Stimulated activated CD4-positive, alpha-beta T cell treated with anti-CD3 and anti-CD28 coated beads, Interleukin-12 subunit alpha, Interleukin-12 subunit beta, amount 100 ng/mL, for 4 hours (primary cell): ENCODE measurements at regions not wholly inside any gene's neighbourhood (a gene's known extent, or its start where the extent isn't known, plus 50 kb on each side); places are given as distances from the start of the nearest gene placed in this dataset.
"Not testable (repeated sequence)": the region's sequence is repeated elsewhere in the genome, so short reads cannot be mapped to it uniquely, and the experiment has no call there.

ENCODE experiments used
- DNase-seq: peaks from one replicate; pipeline ENCODE4 v3.0.0-alpha.2; 2020

- no peak for DNase-seq
Observed at GRCh38 chr2:82344670-82345069, 2040.1 kb upstream of the LRRTM1 start.

DNA sequence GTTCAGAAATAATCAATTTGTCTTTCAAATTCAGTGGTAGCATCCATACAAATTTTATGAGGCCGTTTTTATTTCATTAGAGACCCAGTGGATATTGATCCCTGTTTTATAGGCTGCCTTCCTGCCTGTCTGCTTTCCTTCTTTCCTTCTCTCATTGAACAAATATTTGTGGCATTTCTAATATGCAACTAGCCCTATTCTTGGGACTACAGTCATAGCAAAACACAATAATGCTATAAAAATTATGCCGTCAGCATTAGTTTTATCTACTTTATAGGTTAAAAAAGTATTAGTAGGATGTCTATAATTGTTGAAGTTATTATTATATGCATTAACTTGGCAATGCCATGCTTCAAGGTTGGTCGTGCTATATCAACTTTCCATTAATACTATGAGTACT lies 2037.8 kb upstream of the LRRTM1 start:
- DNase-seq, result no peak

GRCh38 chr2:82340578-82341053 lies 2036.1 kb upstream of the LRRTM1 start:
- DNase-seq, result no peak

- DNase-seq, result no peak
Observed at GRCh38 chr2:82339805-82340204, 2035.3 kb upstream of the LRRTM1 start.

DNA sequence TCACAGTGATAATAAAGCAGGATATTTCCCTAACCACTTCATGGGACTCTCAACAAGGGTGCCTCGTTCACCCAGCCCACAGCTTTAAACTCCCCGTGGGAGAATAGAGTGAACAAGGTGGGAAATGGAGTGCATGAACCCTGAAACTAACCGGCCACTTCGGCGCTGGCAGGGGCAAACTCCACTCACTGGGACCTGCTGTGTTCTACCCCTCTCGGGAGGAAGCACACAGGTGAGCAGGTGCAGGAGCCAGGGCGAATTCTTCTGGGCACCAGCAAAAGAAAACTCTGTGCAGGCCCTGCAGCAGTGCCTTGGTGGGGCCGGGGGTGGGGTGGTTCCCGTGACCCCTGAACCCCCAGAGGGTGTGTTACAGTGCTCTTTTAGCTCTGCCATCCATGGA lies 2029.1 kb upstream of the LRRTM1 start:
- no peak for DNase-seq

GRCh38 chr2:82330155-82330554 lies 2025.6 kb upstream of the LRRTM1 start:
- no peak for DNase-seq

DNA sequence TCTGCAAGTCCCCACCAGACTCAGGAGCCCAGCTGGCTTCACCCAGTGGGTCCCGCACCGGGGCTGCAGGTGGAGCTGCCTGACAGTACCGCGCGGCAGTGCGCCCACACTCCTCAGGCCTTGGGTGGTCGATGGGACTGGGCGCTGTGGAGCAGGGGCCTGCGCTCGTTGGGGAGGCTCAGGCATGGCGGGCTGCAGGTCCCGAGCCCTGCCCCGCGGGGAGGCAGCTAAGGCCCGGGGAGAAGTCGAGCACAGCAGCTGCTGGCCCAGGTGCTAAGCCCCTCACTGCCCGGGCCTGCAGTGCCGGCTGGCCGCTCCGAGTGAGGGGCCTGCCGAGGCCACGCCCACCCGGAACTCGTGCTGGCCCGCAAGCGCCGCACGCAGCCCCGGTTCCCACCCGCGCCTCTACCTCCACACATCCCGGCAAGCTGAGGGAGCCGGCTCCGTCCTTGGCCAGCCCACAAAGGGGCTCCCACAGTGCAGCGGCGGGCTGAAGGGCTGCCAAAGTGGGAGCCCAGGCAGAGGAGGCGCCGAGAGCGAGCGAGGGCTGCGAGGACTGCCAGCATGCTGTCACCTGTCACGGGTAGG lies 2021.7 kb upstream of the LRRTM1 start:
- DNase-seq, result not testable (repeated sequence)

GRCh38 chr2:82320296-82320695 lies 2015.7 kb upstream of the LRRTM1 start:
- DNase-seq, result no peak

GRCh38 chr2:82317012-82317411 lies 2012.5 kb upstream of the LRRTM1 start:
- no peak for DNase-seq

DNA sequence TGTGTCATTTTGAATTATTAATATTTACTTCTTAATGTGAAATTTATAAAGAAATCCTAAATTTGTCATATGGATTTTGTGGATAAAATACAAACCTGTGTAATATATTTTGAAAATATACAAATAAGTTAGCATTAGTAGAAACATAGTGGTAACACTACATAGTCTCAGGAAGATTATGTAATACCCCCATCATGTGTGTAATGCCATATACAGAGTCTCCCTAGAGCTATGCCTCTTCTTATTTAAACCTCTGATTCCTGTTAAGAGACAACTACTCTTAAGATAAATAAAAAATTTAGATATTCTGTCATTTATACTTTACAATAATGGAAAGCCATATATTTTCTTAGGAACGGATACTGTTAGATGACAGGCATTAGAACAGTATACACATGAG lies 2012.0 kb upstream of the LRRTM1 start:
- no peak for DNase-seq

DNA sequence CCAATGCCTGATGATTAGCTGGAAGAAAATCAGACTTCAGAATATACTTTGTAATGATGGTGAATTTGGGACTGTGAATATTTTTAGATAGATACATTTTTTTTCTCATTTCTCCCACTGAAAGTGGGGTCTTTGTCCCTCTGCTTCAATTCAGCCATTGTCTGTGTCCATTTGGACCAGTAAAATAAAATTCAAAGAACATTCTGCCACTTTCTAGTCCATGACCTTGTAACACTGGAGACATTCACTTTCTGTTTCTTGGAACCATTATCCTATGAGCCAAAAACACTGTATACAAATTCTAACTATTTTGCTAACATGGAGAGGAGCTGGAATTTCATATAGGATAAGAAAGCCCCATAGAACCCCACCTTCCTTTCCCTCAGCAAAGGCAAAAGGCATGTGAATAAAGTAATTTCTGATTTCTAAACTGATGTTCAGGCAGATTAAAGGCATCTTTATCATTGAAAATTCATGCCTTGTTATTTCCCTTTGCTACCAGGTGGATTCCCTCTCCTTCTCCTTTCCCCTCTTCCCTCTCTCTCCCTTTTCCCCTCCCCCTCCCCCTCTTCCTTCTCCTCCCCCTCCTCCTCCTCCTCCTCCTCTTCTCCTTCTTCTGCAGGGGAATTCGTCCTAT lies 2010.4 kb upstream of the LRRTM1 start:
- no peak for DNase-seq

DNA sequence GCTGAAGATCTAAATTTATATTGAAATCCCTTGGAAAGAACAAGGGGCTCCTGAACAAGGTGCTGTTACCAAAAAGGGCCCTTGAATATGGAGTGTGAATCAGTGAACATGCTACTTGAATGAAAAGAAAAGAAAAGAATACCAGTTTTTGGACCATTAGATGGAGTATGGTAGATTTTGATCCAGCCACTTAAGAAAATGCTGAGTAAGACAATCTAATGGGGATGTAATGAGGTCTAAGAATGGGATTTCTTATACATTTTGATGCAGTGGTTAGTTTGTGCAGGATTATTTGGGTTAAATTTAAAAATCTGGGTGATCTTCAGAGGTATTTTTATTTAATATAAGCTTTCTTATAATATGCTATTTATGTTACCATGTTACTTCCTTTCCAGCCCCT lies 2003.0 kb upstream of the LRRTM1 start:
- no peak for DNase-seq

GRCh38 chr2:82301506-82301905 lies 1997.0 kb upstream of the LRRTM1 start:
- no peak for DNase-seq

- DNase-seq, result no peak
Observed at GRCh38 chr2:82289446-82289845, 1984.9 kb upstream of the LRRTM1 start.

GRCh38 chr2:82283075-82283474 lies 1978.5 kb upstream of the LRRTM1 start:
- no peak for DNase-seq

DNA sequence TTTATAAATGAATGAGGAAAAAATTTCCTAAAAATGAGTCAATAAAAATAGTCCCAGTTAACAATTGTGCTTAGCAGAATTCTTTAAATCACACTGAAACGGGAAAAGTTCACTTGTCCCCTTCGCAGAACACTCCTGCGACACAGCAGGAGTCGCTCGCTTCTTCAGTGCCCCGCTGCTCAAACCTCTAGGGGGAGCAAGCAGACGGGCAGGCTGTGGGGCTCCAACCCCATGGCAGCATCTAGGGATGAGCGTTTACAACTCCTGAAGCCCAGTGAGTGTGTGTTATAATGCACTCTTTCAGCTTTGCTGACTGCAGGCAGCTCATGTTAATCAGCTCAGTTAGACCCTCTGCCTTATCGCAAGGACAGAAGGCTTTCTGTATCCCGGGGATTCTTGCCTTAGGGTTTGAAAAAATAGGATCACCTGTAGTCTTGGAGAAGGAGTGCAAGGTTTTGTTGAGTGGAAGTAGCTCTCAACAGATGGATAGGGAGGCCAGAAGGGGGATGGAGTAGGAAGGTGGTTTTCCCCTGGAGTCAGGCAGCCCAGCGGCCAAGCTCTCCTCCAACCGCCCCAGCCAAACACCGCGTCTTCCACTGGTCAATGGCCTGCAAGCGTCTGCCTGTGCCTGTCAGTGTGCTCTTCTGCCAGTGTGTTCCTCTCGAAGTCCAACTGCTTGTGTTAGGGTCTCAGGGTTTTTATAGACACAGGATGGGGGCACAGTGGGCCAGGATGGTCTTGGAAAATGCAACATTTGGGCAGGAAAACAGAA lies 1977.7 kb upstream of the LRRTM1 start:
- no peak for DNase-seq

DNA sequence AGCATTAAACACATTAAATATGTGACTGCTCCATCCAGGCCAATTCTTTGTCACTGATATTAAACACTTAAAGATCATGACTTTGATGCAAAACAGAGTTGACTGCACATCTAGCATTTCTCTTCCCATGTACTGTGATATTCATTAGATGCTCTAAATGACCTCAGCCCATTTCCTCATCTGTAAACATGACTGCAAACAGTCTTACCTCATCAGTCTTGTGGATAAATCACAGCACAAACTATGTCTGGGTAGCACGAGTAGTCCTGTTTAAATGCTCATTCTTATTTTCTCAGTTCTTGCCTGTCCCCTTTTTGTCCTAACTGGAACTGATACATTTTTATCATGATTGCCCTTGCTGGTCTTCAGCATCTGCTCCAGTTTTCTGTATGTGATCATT lies 1974.8 kb upstream of the LRRTM1 start:
- DNase-seq, result no peak

- no peak for DNase-seq
Observed at GRCh38 chr2:82278416-82278815, 1973.9 kb upstream of the LRRTM1 start.

- DNase-seq, result no peak
Observed at GRCh38 chr2:82275599-82275998, 1971.0 kb upstream of the LRRTM1 start.

GRCh38 chr2:82268446-82268845 lies 1963.9 kb upstream of the LRRTM1 start:
- no peak for DNase-seq

DNA sequence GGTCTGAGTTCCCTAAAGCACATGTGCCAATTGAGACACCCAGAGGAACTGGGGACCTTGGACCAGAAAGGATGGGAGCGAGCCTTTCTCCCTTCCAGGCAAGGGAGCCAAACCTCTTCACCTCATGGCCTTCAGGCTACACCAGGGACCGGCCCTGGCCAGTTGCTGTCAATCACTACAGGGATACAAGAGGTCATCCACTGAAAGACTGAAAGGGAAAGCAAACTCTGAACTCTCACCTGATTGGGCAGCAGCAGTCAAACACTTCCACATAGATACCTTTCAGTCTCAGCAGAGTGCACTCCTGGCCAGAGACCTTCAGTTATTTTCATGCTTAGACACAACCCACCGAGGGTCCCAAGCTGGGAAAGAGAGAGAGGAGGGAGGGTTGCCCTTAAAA lies 1956.0 kb upstream of the LRRTM1 start:
- no peak for DNase-seq

GRCh38 chr2:82259551-82259950 lies 1955.0 kb upstream of the LRRTM1 start:
- no peak for DNase-seq

GRCh38 chr2:82257796-82258555 lies 1953.4 kb upstream of the LRRTM1 start:
- DNase-seq, result no peak
